ENCODE measurements at regions not wholly inside any gene's neighbourhood (a gene's known extent, or its start where the extent isn't known, plus 50 kb on each side); places are given as distances from the start of the nearest gene placed in this dataset.
"Not testable (repeated sequence)": the region's sequence is repeated elsewhere in the genome, so short reads cannot be mapped to it uniquely, and the experiment has no call there.

DNA sequence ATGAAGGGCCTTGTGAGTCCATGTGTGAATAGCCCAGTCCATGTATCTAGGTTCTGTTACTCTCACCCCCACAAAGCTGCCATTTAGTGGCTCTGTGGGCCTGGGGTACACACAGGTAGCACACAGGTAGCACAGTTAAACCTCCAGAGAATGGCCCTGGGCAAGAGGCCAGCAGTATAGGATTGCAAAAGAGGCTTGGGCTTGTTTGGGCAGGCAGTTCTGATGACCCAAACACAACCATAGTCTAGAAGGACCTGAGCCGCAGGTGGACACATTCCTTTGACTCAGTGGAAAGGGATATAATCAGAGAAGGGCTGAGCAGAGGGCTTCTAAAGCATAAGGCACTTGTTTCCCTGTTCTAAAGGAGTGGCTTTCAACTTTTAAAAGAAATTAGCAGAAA is 326.8 kb upstream of the SGCD start:
- no peak for DNase-seq

DNA sequence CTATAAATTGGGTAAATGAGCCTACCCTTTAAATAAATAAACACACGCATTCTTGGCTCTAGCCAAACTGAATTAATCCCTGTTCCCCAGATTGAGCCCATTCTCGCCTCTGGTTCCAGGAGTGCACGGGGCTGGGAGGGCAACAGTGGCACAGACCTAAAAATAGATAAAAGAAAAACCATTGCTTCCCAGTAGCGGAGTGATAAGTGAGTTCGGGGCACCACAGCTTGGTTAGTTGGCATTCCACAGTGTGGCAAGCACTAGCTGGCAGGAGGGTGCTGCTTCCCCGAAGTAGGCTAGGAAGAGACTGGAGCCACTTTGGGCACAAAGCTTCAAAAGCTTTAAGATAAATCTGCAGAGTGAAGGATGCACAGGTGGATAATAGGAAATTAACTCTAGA is 322.2 kb upstream of the SGCD start:
- DNase-seq: no peak

DNA sequence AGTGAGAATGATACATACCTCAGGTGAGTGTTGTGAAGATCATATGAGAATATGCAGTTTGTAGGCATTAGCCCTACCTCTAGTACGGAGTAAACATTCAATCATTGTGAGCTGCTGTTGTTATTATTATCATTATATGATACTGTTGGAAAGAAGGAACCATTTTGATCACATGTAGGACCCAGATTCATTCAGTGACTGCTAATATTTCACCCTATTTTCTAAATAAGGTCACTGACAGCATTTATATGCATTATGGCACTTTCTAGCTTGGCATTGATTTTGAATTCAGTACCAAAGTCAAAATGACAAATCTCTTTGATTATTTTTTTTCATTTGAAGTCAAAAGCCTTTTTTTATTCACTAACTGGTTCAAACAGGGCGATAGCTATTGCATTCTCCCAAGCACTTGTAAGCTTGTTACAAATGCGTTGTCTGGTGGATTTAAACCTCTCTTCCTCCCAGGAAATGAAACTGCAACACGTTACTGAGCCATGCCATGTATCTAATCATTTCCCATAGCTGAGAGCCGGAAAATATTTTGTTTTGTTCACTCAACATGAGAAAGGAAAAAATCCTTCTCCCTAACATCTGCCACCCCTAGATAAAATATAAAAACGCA is 320.8 kb upstream of the SGCD start:
- no peak for DNase-seq

DNA sequence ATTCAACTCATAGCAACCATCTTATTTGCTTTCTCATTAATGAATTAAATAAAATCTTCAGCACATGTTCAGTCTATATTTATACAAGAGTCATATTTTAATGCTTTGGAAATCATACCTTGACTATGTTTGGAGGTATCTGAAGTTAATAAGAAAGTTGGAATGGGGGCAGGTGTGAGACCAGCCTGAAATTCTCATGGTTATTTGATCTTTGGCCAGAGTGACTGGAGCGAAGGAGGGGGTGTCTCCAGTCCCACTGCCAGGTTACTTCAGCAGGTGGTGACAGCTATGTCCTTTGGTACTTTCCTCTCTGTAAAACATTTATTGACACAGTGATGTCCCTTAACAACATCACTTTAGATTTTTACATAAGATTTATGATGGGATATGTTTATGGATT is 318.1 kb upstream of the SGCD start:
- DNase-seq: no peak

DNA sequence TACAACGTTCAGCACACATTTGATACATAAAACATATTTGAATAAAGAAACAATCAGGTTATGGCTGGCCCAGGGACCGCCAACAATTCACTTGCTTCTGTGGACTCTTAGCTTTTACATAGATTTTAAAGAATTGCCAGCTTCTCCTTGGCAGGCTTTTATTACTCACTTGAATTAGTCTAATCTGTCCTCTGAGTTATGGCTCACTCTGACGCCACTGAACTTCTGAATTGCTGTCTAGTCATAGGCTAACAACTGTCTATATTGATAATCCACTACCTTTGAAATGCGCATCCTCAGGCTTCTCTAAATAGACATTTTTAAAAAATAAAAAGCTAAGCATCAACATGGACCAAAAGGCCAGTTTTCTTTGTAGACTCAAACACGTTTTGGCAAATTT is 317.4 kb upstream of the SGCD start:
- no peak for DNase-seq

DNA sequence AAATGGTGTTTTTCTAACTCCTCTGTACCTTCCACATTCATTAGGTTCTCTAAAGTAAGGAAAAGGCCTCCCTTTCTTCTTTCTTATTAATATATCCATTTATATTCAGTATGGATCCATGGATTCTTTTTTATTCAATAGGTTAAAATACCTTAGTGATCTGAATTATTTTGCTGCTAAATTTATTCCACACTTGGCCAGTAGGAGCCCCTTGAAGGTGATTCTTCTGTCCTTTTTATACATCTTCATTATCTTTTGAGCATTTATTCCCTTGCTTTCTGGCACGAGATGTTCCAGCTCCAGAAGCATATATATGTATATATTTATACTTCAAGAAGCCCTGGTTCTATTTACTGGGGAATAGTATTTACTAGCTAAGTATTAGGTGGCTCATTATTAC is 311.8 kb upstream of the SGCD start:
- no peak for DNase-seq

DNA sequence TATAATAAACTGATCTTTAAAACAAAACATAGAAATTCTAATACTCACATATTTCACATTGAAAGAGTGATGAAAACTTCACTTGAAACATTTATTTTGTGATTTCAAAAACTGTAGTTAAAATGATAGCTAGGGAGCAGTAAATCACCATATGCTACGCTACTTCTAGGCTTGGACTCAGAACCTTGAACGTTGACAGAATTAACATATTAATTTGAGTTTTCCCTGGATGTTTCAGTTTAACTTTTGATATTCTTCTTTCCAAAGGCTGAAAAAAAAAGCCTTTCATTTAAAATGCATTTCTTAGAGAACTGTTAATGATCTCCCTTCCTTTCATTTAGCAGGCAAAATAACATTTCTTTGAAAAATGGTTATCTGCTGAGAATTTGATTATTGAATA is 307.8 kb upstream of the SGCD start:
- no peak for DNase-seq

DNA sequence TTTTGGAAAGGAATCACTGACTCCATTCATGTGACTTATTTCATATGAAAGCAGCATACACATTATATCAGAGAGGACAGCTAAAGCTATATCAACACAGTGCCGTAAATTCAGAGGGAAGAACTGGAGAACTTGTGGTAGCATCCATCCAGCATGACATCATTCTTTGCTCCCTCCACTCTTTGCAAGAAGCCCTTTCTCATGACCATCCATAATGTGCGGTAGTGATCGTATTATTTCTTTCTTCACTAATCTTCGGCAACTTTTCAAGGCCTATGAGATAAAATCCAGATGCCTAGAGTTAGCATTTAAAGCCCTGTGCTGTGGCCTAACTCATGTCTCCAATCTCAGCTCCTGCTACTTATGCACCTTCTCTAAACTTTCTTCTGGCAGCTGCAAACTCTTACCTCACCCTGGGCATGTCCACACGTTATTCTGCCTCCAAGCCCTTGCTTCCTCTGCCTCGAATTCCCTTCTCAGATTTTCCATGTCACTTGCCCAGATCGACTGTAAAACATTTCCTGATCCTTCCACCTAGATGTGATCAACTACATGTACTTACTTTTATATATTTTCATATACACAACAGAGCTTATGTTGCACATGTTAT is 307.3 kb upstream of the SGCD start:
- no peak for DNase-seq

DNA sequence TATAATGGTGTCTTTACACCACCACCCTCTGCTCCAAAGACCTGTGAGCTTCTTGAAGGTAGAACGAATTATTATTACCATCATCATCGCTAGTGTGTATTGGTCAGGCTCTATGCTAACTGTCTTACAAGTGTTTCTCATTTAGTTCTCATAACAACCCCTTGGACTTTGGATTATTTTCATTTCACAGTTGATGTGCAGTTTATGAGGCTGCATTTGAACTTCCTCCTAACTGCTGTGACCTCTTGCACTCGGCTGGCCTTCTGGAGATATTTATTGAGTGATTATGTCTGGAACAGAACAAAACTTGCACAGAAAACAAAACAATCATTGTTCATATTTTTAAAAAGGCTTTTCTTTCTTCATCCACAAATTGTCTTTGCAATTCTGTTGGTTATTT is 306.3 kb upstream of the SGCD start:
- DNase-seq: no peak

DNA sequence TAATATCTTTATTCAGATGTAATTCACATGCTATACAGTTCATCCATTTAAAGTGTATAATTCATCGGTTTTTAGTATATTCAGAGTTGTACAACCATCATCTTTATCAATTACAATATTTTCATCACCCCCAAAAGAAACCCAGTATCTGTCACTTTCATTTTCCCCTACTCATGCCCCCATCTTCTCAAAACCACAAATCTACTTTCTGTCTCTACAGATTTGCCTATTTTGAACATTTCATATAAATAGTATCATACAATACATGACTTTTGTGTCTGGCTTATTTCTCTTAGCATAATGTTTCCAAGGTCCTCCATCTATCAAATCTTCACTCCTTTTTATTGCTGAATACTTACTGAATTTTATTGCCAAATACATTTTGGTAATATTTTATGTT is 305.1 kb upstream of the SGCD start:
- no peak for DNase-seq

DNA sequence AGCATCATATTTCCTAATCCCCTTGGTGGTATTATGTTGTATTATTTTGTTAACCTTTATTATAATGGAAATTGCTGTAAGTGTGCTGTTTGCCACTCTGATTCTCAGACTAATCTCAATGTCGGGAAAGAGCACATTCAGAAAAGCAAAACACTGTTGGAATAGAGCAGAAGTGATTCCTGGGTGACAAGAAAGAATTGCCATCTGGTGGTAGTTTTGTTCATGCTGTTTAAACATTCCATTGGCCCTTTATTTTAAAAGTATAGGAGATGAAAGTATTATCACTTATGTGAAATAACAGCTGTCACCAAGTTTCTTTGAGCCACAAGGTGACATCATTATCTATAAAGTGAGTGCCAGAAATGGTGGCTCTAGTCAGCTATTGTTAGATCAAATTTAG is 301.3 kb upstream of the SGCD start:
- DNase-seq: no peak

DNA sequence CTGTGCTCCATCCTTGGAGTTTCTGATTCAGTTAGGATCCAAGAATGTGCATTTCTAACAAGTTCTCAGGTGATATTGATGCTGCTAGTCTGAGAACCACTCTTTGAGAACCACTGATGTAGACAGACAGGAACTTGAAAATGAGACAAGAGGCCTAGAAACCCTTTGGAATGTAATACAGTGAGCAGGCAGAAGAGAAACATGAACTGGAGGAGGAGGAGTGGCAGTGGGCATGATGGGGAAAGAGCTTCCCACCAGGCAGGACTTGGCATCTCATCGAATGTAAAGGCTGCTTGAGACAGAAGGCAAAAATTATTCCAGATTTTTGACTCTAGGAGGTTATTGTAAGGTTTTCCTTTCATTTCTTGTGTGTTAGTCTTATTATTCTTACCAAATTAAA is 295.8 kb upstream of the SGCD start:
- no peak for DNase-seq

DNA sequence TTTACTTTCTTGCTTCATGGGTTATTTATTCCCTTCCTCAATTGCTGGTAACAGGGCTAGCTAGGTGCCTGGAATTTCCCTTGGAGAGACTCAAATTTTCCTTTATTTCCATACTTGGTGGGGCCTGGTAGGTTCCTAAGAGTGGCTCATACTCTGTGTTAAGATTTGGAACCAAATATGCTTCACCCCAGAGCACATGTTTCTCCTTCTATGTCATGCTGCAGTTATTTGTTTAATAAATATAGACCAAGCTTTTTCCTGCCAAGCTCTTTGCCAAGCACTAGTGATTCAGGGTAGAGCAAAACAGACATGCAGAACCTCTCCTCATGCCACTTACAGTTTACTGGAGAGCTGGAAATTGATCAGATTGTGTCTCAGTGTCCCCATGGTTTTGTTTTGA is 290.3 kb upstream of the SGCD start:
- DNase-seq: no peak

DNA sequence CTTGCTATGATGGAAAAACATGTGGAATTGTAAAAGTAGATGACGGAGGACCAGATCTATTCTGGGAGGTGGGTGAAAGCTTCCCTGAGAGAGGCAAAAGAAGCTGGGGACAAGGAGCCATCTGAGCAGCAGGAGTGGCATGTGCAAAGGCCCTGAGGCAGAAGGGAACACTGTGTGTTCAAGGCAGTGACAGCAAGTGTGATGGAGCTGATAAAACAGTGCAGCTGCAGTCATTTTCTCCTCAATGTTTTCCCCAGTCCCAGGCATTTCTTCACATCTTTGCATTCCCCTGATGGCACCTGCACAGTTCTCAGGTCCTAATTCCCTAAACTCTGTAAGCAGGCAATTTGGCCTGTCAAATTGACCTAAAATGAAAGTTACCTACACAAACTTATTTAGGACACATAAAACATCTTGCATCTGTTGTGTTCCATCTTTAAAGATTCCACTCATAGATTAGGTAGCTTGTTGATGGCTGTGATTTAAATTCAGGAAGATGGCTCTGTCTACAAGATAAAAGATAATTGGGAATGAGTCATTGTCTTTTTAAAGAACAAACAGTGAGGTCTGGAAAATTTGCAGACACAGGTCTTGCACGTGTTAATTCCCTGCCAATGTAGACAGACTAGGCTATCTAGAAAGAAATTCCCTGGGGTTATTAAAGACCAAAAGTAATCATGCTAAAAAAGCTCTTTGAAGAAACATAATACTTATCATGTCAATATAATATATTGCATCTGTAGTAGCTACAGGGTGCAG is 289.6 kb upstream of the SGCD start:
- DNase-seq: no peak

DNA sequence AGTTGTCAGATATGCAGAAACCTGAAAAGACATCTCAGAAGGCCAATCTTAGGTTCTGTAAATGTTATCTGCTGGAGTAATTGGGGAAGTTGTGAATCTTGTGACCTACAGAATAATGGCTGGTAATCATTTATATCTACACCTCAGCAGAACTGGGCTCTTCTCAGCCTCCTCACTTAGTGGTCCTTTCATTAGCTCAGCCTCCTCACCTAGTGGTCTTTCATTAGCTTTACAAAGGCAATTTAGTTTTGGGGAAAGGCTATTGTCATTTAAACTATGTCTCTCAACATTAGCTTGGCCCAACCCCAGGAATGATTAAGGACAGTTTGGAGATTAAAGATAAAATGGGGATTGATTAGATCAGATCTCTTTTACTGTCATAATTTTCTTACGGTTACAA is 284.2 kb upstream of the SGCD start:
- no peak for DNase-seq

DNA sequence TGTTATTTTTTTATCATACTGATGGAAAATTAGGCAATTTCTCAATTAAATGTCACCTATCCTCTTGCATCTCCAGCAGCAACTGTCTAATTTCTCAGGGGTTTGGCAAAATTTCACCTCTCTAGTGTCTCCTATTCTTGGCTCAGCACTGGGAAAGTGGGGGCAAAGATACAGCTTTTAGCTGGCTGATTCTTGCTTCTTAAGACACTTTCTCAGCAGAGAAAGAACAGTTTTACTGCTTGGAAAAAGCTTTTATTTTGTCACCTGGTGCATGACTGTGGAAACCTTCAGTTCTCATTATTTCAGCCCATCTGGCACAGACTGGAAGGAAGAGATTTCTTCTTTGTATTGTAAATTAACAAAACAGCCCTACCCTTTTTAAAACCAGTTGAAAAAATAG is 283.6 kb upstream of the SGCD start:
- no peak for DNase-seq

DNA sequence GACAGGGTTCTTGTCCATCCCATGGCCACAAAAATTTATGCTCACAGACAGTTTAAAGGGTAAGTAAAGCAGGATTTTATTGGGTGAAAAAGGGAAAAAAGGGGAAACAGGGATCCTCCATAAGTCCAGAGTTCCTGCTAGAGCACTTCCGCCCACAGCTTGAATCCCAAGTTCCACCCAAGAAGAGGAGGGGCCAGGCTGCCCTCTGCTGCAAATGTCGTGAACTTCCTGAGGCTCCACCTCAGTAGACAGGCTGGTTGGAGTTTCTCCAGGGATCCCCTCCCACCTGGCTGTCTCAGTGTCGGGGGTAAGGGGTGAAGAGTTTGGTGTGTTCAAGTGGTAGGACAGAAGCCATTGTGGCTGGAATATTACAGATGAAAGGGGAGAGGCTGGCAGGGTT is 275.0 kb upstream of the SGCD start:
- DNase-seq: no peak

DNA sequence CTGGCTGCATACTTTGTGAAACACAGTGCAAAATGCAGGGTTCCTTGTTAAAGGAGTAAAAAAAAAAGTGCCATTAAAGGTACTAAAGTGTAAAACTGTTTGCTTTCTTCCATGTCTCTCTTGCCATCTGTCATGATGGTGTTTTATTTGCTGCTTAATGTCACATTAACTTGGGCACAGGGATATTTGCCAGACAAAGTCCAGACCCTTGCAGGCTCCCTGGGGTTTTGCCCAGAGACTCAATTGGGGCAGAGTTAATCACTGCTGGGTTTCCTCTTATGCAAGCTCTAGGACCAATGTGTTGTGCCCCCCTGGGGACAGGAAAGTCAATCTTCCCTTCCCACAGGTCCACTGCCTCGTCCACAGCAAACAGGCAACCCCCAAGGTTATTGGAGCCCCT is 274.3 kb upstream of the SGCD start:
- DNase-seq: no peak

DNA sequence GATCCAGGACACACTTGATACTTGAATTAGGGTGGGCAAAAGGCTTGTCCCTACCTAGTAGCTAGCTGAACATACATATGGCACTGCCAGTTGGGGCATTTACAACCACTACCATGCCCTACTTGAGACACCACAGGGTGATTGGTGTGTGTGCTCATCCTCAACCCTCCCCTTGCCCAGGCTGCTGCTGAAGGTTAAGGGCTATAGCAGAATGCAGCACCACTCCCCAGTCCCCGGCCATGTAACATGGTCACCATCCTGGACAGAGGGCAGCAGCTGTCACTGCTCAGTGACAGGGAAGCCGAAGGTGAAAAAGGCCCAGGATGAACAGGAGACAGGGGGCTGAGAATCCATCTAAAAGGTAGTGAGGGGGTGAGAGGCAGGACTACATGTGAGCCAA is 273.9 kb upstream of the SGCD start:
- DNase-seq: no peak

DNA sequence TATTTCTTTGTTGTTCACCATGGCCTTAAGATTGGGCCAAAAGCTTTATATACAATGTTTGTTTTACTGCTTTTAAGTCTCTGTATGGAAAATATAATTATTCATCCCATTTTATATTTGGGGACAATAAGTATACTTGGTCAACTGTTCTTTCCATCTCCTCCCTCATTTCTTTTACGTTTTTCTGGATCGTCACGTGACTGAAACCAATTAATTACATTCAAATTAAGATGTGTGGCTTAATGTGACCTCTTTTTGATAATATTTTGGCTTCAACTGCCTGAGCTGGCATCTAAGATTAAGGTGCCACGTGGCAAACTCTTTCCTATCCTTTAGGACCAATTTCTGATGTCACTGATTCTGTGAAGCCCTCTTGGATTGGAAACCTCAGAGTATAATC is 250.1 kb upstream of the SGCD start:
- DNase-seq: no peak

DNA sequence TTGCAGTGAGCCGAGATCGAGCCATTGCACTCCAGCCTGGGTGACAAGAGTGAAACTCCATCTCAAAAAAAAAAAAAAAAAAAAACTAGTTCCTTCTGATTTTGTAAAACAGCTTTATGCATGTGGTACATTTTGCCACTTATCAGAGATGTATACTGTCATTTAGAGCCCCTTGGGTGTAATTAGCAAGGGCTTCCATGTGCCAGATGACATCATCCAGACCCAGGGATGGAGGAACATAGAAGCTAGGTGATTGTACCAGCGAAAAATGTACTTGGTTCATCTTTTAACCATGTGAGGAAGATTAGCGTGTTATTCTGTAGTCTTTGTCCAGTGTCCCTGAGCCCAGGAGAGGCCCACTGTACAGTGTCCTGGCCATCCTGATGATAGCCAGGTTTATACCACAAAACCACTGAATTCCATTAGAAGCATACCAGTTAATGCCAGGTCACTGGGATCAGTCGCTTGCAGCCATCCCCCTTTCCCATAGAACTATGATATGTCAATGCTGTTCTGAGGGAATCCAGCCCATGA is 239.3 kb upstream of the SGCD start:
- DNase-seq: no peak

DNA sequence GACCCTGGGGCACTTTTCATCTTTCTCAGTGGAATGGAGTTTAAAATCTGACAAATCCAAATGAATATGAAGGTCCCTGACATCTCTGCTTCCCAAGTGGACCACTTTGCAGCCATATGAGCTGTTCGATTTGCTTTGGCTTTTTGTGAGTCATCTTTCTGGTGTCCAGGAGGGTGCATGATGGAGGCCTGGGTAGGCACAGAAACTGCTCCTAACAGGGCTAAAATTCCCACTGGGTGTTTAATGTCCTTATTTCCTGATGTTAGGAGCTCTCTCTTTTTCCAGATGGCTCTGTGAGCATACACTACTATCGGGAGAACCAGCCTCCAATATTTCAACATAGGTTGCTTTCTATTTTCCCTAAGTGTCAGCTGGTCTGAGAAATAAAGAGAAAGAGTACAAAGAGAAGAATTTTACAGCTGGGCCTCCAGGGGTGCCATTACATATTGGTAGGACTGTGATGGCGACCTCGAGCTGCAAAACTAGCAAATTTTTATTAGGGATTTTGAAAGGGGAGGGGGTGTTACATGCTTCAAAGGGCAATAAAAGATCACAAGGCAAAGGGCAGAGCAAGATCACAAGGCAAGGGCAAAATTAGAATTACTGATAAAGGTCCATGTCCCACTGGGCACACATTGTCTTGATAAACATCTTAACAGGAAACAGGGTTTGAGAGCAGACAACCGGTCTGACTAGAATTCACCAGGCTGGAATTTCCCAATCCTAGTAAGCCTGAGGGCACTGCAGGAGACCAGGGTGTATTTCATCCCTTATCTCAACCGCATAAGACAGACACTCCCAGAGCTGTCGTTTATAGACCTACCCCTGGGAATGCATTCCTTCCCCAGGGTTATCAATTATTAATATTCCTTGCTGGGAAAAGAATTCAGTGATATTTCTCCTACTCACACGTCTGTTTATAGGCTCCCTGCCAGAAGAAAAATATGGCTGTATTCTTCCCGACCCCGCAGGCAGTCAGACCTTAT is 236.7 kb upstream of the SGCD start:
- not testable (repeated sequence) for DNase-seq

DNA sequence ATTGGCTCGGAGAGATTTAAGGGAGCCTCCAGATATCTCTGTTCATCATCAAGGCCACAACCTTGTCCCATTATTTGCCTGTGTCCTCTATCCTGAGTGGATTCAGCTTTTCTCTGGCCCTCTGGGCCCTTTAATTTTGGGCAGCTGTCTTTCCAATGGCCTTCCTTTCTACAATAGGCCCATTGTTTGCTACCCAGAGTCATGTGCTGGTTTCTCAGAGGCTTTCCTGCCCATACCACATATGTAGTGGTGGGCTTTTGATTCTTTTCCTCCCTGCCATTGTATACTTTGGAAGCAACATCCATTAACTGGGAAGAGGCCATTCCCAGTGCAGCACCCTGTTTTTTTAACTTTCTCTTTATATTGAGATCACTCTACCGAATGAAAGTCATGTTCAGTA is 233.9 kb upstream of the SGCD start:
- no peak for DNase-seq
